HFFc6 (cell line): ENCODE measurements at regions not wholly inside any gene's neighbourhood (a gene's known extent, or its start where the extent isn't known, plus 50 kb on each side); places are given as distances from the start of the nearest gene placed in this dataset.
A peak's percentile ranks its signal among the peaks of the same experiment; 100 is the strongest.
"Not testable (repeated sequence)": the region's sequence is repeated elsewhere in the genome, so short reads cannot be mapped to it uniquely, and the experiment has no call there.

ENCODE experiments used
- DNase-seq: peaks from one replicate; pipeline ENCODE4 v3.0.0-alpha.2; 2018
- H3K27ac Mint-ChIP-seq: 2 replicates; pipeline ENCODE4 v1.8.0; 2020; ENCODE audit warnings: mild to moderate bottlenecking, mixed read lengths
- H3K27me3 Mint-ChIP-seq: 2 replicates; pipeline ENCODE4 v1.8.0; 2021; ENCODE audit warnings: mild to moderate bottlenecking, moderate library complexity, mixed read lengths; ENCODE audit not compliant: insufficient read depth
- H3K36me3 Mint-ChIP-seq: 2 replicates; pipeline ENCODE4 v1.8.0; 2021; ENCODE audit warnings: low read depth, mixed read lengths
- H3K4me1 Mint-ChIP-seq: 2 replicates; pipeline ENCODE4 v1.8.0; 2020; ENCODE audit warnings: low read depth, mixed read lengths
- H3K4me3 Mint-ChIP-seq: 2 replicates; pipeline ENCODE4 v1.8.0; 2020; ENCODE audit warnings: mild to moderate bottlenecking, moderate library complexity, mixed read lengths
- H3K9me3 Mint-ChIP-seq: 2 replicates; pipeline ENCODE4 v1.8.0; 2020; ENCODE audit warnings: mild to moderate bottlenecking, mixed read lengths
- TF ChIP-seq, protein P1 (sequence below): fragments of 200-600 bp; sonication (generic); IDR thresholded peaks from 2 replicates; pipeline ENCODE4 v1.5.0; 2021; ENCODE audit warnings: antibody characterized with exemption, mild to moderate bottlenecking

DNA sequence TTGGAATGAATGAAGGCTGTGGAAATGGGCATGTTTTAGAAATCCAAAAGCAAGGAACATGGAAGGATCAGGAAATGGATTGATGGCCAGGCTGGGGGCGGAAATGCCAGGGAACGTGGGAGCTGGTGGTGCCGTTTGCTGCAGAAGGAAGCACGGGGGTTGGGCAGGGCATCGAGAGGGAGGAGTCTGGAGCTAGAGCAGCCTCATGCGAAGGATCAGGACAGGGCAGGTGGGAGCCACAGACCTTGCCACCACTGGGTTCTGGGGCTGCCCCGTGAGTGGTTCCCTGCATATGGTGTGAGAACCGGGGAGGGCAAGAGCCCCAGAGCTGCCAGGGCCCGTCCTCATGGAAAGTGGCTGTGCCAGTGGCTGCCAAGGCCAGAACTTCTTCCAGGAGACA lies 193.8 kb upstream of the ZNF32 start:
- Mint-ChIP-seq H3K4me3 (peak overlapping the region; percentile 26; the same call in 1 of the 2 replicates), H3K36me3 (no peaks in the 10 kb centered on the region; the same call in 1 of the 2 replicates), H3K9me3 (no peaks in the 10 kb centered on the region), H3K27me3 (no peaks in the 10 kb centered on the region; the same call in 1 of the 2 replicates), H3K27ac (peak overlapping the region; percentile 84), H3K4me1 (peaks cover 51% of the 10 kb centered on the region)
- no peak for DNase-seq
- TF ChIP-seq, protein P1, sequence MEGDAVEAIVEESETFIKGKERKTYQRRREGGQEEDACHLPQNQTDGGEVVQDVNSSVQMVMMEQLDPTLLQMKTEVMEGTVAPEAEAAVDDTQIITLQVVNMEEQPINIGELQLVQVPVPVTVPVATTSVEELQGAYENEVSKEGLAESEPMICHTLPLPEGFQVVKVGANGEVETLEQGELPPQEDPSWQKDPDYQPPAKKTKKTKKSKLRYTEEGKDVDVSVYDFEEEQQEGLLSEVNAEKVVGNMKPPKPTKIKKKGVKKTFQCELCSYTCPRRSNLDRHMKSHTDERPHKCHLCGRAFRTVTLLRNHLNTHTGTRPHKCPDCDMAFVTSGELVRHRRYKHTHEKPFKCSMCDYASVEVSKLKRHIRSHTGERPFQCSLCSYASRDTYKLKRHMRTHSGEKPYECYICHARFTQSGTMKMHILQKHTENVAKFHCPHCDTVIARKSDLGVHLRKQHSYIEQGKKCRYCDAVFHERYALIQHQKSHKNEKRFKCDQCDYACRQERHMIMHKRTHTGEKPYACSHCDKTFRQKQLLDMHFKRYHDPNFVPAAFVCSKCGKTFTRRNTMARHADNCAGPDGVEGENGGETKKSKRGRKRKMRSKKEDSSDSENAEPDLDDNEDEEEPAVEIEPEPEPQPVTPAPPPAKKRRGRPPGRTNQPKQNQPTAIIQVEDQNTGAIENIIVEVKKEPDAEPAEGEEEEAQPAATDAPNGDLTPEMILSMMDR: no peak

DNA sequence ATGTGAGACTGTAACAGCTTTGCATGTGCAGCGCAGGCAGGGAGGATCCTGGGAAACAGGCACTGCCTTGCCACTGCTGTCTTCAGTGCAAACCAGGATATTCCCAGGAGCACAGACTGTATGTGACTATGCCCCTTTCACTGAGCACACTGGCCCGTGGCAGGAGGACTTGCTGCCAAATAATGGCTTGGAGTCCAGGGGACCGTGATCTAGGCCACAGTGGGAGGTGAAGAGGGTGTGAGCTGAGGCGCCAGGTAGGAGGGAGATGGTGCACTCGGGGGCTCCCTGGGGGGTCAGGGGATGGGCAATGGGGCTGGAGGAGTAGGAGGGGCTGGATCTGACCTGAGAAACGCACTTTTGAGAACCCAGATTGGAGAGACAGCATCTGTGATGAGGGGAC lies 193.4 kb upstream of the ZNF32 start:
- H3K27me3 Mint-ChIP-seq: no peaks in the 10 kb centered on the region; the same call in 1 of the 2 replicates
- H3K4me3 Mint-ChIP-seq: peak overlapping the region; percentile 26; the same call in 1 of the 2 replicates
- no peak for DNase-seq
- no peaks in the 10 kb centered on the region; the same call in 1 of the 2 replicates for H3K36me3 Mint-ChIP-seq
- TF ChIP-seq, protein P1: no peak
- H3K9me3 Mint-ChIP-seq: no peaks in the 10 kb centered on the region
- peaks cover 51% of the 10 kb centered on the region for H3K4me1 Mint-ChIP-seq
- peak overlapping the region; percentile 65; the same call in 1 of the 2 replicates for H3K27ac Mint-ChIP-seq

DNA sequence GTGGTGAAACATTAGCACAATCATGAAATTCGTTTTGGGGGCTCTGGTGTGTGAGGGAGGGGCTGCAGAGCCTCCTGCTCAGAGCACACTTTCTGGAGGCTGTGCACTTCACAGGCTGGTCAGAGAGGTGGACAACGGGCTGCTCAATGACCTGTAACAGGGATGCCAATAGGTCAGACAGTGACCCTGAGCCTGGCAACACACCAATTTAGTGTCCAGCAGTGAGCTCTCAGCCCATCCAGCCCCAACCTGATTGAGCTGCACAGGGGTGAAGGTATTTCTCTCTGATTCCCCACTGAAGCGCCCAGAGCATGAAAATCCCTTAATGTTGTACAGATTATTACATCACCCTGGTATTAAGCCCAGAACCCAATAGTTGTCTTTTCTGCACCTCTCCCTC lies 191.3 kb upstream of the ZNF32 start:
- Mint-ChIP-seq H3K27ac (no peak overlapping the region), H3K27me3 (no peaks in the 10 kb centered on the region; the same call in 1 of the 2 replicates), H3K9me3 (peaks cover 8% of the 10 kb centered on the region), H3K4me3 (no peak overlapping the region), H3K36me3 (peaks cover 10% of the 10 kb centered on the region), H3K4me1 (peaks cover 30% of the 10 kb centered on the region)
- DNase-seq: no peak
- TF ChIP-seq, protein P1: no peak

DNA sequence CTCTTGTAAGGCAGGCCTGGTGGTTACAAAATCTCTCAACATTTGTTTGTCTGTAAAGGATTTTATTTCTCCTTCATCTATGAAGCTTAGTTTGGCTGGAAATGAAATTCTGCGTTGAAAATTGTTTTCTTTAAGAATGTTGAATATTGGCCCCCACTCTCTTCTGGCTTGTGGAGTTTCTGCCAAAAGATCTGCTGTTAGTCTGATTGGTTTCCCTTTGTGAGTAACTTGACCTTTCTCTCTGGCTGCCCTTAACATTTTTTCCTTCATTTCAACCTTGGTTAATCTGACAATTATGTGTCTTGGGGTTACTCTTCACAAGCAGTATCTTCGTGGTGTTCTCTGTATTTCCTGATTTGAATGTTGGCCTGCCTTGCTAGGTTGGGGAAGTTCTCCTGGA lies 186.1 kb upstream of the ZNF32 start:
- H3K4me1 Mint-ChIP-seq, H3K4me3 Mint-ChIP-seq, DNase-seq, H3K27ac Mint-ChIP-seq, H3K27me3 Mint-ChIP-seq: not testable (repeated sequence)
- Mint-ChIP-seq H3K9me3 (peaks cover 24% of the 10 kb centered on the region), H3K36me3 (peaks cover 22% of the 10 kb centered on the region)

DNA sequence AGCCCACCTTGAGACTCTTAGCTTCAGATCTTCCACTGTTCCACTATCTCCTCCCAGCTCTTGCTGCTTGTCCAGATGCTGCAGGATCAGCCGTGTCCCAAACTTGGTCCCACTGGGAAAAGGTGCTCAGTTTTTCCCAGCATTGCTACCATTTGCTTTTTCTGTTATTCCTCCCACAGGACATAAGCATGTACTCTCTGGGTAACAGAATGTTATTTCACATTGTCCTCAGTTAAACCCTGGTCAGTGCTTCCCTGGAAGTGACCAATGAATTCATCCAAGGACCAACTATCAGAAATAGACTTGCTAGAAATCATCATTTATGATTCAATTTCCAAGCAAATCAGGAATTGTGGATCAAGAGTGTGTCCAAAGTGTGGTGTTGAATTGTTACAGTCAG lies 179.2 kb upstream of the ZNF32 start:
- Mint-ChIP-seq H3K4me3 (no peak overlapping the region), H3K4me1 (peaks cover 31% of the 10 kb centered on the region), H3K36me3 (peaks cover 26% of the 10 kb centered on the region), H3K27me3 (no peaks in the 10 kb centered on the region), H3K27ac (no peak overlapping the region), H3K9me3 (peaks cover 21% of the 10 kb centered on the region)
- TF ChIP-seq, protein P1: no peak
- DNase-seq: no peak

DNA sequence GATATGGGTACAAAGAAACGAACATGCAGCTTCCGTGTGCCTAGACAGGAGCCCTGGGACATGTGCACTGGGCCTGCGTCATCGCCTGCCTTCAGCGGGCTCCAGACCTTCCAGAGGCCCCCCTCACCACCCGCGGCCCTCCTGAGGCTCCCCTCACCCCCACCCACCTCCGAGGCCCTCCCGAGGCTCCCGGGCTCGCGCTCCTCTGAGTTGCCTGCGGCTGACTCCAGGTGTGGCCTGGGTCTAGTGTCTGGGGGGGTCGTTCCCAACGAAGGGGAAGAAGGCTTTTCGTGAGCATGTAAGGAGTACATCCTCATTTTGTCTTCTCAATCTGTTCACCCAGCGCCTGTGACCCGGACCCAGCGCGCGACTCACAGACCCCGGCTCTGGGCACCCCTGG lies 177.3 kb upstream of the ZNF32 start:
- H3K27me3 Mint-ChIP-seq: peaks cover 1% of the 10 kb centered on the region; the same call in 1 of the 2 replicates
- peaks cover 26% of the 10 kb centered on the region for H3K36me3 Mint-ChIP-seq
- peaks cover 50% of the 10 kb centered on the region for H3K4me1 Mint-ChIP-seq
- TF ChIP-seq, protein P1: no peak
- H3K9me3 Mint-ChIP-seq: peaks cover 21% of the 10 kb centered on the region
- no peak for DNase-seq
- no peak overlapping the region for H3K27ac Mint-ChIP-seq
- H3K4me3 Mint-ChIP-seq: no peak overlapping the region
